ENCODE measurements at regions not wholly inside any gene's neighbourhood (a gene's known extent, or its start where the extent isn't known, plus 50 kb on each side); places are given as distances from the start of the nearest gene placed in this dataset.

GRCh38 chr3:107962946-107963345 lies 127.9 kb downstream of the CD47 start:
- TF ChIP-seq, protein P1, sequence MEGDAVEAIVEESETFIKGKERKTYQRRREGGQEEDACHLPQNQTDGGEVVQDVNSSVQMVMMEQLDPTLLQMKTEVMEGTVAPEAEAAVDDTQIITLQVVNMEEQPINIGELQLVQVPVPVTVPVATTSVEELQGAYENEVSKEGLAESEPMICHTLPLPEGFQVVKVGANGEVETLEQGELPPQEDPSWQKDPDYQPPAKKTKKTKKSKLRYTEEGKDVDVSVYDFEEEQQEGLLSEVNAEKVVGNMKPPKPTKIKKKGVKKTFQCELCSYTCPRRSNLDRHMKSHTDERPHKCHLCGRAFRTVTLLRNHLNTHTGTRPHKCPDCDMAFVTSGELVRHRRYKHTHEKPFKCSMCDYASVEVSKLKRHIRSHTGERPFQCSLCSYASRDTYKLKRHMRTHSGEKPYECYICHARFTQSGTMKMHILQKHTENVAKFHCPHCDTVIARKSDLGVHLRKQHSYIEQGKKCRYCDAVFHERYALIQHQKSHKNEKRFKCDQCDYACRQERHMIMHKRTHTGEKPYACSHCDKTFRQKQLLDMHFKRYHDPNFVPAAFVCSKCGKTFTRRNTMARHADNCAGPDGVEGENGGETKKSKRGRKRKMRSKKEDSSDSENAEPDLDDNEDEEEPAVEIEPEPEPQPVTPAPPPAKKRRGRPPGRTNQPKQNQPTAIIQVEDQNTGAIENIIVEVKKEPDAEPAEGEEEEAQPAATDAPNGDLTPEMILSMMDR (optimal IDR thresholded peaks at IDR 0.05 in 1 of 3, IDR thresholded peaks at IDR 0.05 in 1 of 3, conservative IDR thresholded peaks at IDR 0.05 in 1 of 3; ENCODE audit: extremely low read depth in 1 of 3, insufficient read depth in 2 of 3, low read length in 3 of 3): no peak
- no peak for TF ChIP-seq EZH2 (IDR thresholded peaks at IDR 0.05; ENCODE audit: low read length)

Measured in keratinocyte (primary cell).